Inflammatory macrophage (primary cell): ENCODE measurements at regions not wholly inside any gene's neighbourhood (a gene's known extent, or its start where the extent isn't known, plus 50 kb on each side); places are given as distances from the start of the nearest gene placed in this dataset.

Experiments used
- DNase-seq, 2 donors: peaks; one replicate each; pipeline ENCODE4 v3.0.0-alpha.2; 2020 to 2022

- DNase-seq: peak; percentile 85 to 86
These were observed 68.5 kb downstream of the TMCO5A start for GRCh38 chr15:38002883-38003477.

- DNase-seq: peak; percentile 64 to 76
These were observed 69.9 kb downstream of the TMCO5A start for GRCh38 chr15:38004218-38004861.

- peak; percentile 77 to 79 for DNase-seq
These were observed 71.7 kb downstream of the TMCO5A start for GRCh38 chr15:38005953-38006808.

- DNase-seq: no peak
These were observed 76.0 kb downstream of the TMCO5A start for GRCh38 chr15:38010395-38010794.

- peak in 1 of 2 donors; percentile 10 for DNase-seq
These were observed 78.5 kb downstream of the TMCO5A start for GRCh38 chr15:38012894-38013293.

GRCh38 chr15:38017721-38018120 is 83.3 kb downstream of the TMCO5A start:
- DNase-seq: peak; percentile 91 to 92

GRCh38 chr15:38019066-38019465 is 84.6 kb downstream of the TMCO5A start:
- DNase-seq: peak in 1 of 2 donors; percentile 96

GRCh38 chr15:38021259-38021658 is 86.8 kb downstream of the TMCO5A start:
- DNase-seq: peak in 1 of 2 donors; percentile 9

- peak in 1 of 2 donors; percentile 1 for DNase-seq
These were observed 90.1 kb downstream of the TMCO5A start for GRCh38 chr15:38024293-38025091.

- DNase-seq: peak in 1 of 2 donors; percentile 53
These were observed 91.2 kb downstream of the TMCO5A start for GRCh38 chr15:38025656-38026055.

GRCh38 chr15:38028869-38029268 is 94.4 kb downstream of the TMCO5A start:
- DNase-seq: peak; percentile 69 to 81

- DNase-seq: no peak
These were observed 95.3 kb downstream of the TMCO5A start for GRCh38 chr15:38029736-38030135.

- DNase-seq: no peak
These were observed 96.2 kb downstream of the TMCO5A start for GRCh38 chr15:38030609-38031008.

GRCh38 chr15:38035701-38036100 is 101.3 kb downstream of the TMCO5A start:
- DNase-seq: no peak

- DNase-seq: no peak
These were observed 102.4 kb downstream of the TMCO5A start for GRCh38 chr15:38036790-38037338.

- DNase-seq: no peak
These were observed 104.4 kb downstream of the TMCO5A start for GRCh38 chr15:38038659-38039442.

- no peak for DNase-seq
These were observed 106.2 kb downstream of the TMCO5A start for GRCh38 chr15:38040615-38041014.

- DNase-seq: no peak
These were observed 107.1 kb downstream of the TMCO5A start for GRCh38 chr15:38041576-38041975.

- DNase-seq: no peak
These were observed 107.8 kb downstream of the TMCO5A start for GRCh38 chr15:38042211-38042610.

- peak; percentile 89 to 90 for DNase-seq
These were observed 108.4 kb downstream of the TMCO5A start for GRCh38 chr15:38042707-38043445.
